OCI-LY1 (cell line): ENCODE measurements at regions not wholly inside any gene's neighbourhood (a gene's known extent, or its start where the extent isn't known, plus 50 kb on each side); places are given as distances from the start of the nearest gene placed in this dataset.
A peak's percentile ranks its signal among the peaks of the same experiment; 100 is the strongest.
"Not testable (repeated sequence)": the region's sequence is repeated elsewhere in the genome, so short reads cannot be mapped to it uniquely, and the experiment has no call there.

Source experiments
- H2AFZ ChIP-seq: fragments of 200-600 bp; sonication (generic), shearing (Covaris generic); 2 replicates; pipeline ENCODE4 v1.6.0; 2014; ENCODE audit warnings: antibody characterized with exemption, mild to moderate bottlenecking, low read length
- H3F3A ChIP-seq: fragments of 200-600 bp; sonication (generic), shearing (Covaris generic); 2 replicates; pipeline ENCODE4 v1.6.0; 2014; ENCODE audit warnings: mild to moderate bottlenecking, antibody characterized with exemption, low read length, moderate library complexity; ENCODE audit not compliant: insufficient read depth
- H3K27ac ChIP-seq: fragments of 200-600 bp; sonication (generic); 2 replicates; pipeline ENCODE4 v1.5.1; 2014; ENCODE audit warnings: low read length, mixed run types, mild to moderate bottlenecking, low read depth; ENCODE audit not compliant: poor library complexity, severe bottlenecking
- H3K27me3 ChIP-seq: fragments of 200-600 bp; sonication (generic); 2 replicates; pipeline ENCODE4 v1.6.0; 2014; ENCODE audit warnings: antibody characterized with exemption, mild to moderate bottlenecking, low read length, moderate library complexity; ENCODE audit not compliant: insufficient read depth
- H3K36me3 ChIP-seq: fragments of 200-600 bp; sonication (generic); 2 replicates; pipeline ENCODE4 v1.6.1; 2014; ENCODE audit warnings: mild to moderate bottlenecking, antibody characterized with exemption, low read length, moderate library complexity, mixed read lengths; ENCODE audit not compliant: insufficient read depth
- H3K4me1 ChIP-seq: fragments of 200-600 bp; sonication (generic); 2 replicates; pipeline ENCODE4 v1.5.1; 2014; ENCODE audit warnings: mild to moderate bottlenecking, low read length, moderate library complexity; ENCODE audit not compliant: insufficient read depth, severe bottlenecking
- H3K4me2 ChIP-seq: fragments of 200-600 bp; sonication (generic), shearing (Covaris generic); 2 replicates; pipeline ENCODE4 v1.6.1; 2014; ENCODE audit warnings: low read length
- H3K4me3 ChIP-seq: fragments of 200-600 bp; sonication (generic); 2 replicates; pipeline ENCODE4 v1.5.1; 2014; ENCODE audit warnings: low read length, low read depth, mild to moderate bottlenecking, mixed read lengths; ENCODE audit not compliant: poor library complexity, severe bottlenecking
- H3K79me2 ChIP-seq: fragments of 200-600 bp; shearing (Covaris generic); 2 replicates; pipeline ENCODE4 v1.6.1; 2016; ENCODE audit warnings: mixed run types, low read length, mixed read lengths; ENCODE audit not compliant: insufficient read depth
- H3K9ac ChIP-seq: fragments of 200-600 bp; sonication (generic), shearing (Covaris generic); 2 replicates; pipeline ENCODE4 v1.6.1; 2014; ENCODE audit warnings: mild to moderate bottlenecking, low read length, mixed read lengths
- H3K9me2 ChIP-seq: fragments of 200-600 bp; sonication (generic), shearing (Covaris generic); 2 replicates; pipeline ENCODE4 v1.6.1; 2014; ENCODE audit warnings: low read depth, mild to moderate bottlenecking, low read length, mixed read lengths
- H3K9me3 ChIP-seq: fragments of 200-600 bp; shearing (Covaris generic); 2 replicates; pipeline ENCODE4 v1.6.1; 2014; ENCODE audit warnings: low read length, mixed read lengths
- H4K20me1 ChIP-seq: fragments of 200-600 bp; sonication (generic), shearing (Covaris generic); 2 replicates; pipeline ENCODE4 v1.6.0; 2016; ENCODE audit warnings: mild to moderate bottlenecking, low read length; ENCODE audit not compliant: insufficient read depth
- EZH2 ChIP-seq: fragments of 200-600 bp; sonication (generic), shearing (Covaris generic); IDR thresholded peaks from 2 replicates; pipeline ENCODE4 v1.8.0; 2017; ENCODE audit warnings: borderline replicate concordance, mixed run types, mild to moderate bottlenecking, antibody characterized with exemption, low read length, moderate library complexity, mixed read lengths
- TF ChIP-seq, protein P1 (sequence below): fragments of 200-600 bp; sonication (generic), shearing (Covaris generic); IDR thresholded peaks from 2 replicates; pipeline ENCODE4 v1.5.1; 2017; ENCODE audit warnings: mild to moderate bottlenecking, antibody characterized with exemption, low read length, moderate library complexity, mixed read lengths

DNA sequence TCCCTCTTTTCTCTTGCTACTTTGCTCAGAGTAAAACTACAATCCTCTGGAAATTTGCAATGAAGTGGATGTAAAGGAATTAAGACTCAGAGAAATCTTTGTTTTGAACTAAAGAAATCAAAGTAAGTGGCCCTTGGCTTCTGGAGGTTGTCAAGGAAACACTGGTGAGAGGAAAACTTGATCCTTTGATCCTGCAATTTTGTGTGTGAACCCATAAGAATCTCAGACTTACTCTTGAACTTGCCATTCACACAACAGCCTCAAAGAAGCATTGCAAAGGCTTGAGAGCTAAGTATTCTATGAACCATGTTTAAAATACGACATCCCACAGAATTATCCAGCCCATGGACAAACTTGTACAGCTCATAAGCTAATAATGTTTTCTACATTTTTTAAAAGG, 827.5 kb downstream of the TAF11L14 start:
- Histone ChIP-seq H3K4me2 (no peak overlapping the region), H3K4me1 (no peaks in the 10 kb centered on the region), H3K79me2 (no peaks in the 10 kb centered on the region), H3K9me3 (no peaks in the 10 kb centered on the region), H3F3A (no peaks in the 10 kb centered on the region), H3K36me3 (no peaks in the 10 kb centered on the region), H3K4me3 (no peak overlapping the region), H3K27ac (no peak overlapping the region), H2AFZ (no peak overlapping the region), H3K9ac (no peak overlapping the region), H4K20me1 (no peaks in the 10 kb centered on the region), H3K9me2 (no peaks in the 10 kb centered on the region), H3K27me3 (no peaks in the 10 kb centered on the region)
- no peak for TF ChIP-seq EZH2
- TF ChIP-seq, protein P1, sequence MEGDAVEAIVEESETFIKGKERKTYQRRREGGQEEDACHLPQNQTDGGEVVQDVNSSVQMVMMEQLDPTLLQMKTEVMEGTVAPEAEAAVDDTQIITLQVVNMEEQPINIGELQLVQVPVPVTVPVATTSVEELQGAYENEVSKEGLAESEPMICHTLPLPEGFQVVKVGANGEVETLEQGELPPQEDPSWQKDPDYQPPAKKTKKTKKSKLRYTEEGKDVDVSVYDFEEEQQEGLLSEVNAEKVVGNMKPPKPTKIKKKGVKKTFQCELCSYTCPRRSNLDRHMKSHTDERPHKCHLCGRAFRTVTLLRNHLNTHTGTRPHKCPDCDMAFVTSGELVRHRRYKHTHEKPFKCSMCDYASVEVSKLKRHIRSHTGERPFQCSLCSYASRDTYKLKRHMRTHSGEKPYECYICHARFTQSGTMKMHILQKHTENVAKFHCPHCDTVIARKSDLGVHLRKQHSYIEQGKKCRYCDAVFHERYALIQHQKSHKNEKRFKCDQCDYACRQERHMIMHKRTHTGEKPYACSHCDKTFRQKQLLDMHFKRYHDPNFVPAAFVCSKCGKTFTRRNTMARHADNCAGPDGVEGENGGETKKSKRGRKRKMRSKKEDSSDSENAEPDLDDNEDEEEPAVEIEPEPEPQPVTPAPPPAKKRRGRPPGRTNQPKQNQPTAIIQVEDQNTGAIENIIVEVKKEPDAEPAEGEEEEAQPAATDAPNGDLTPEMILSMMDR, result no peak

DNA sequence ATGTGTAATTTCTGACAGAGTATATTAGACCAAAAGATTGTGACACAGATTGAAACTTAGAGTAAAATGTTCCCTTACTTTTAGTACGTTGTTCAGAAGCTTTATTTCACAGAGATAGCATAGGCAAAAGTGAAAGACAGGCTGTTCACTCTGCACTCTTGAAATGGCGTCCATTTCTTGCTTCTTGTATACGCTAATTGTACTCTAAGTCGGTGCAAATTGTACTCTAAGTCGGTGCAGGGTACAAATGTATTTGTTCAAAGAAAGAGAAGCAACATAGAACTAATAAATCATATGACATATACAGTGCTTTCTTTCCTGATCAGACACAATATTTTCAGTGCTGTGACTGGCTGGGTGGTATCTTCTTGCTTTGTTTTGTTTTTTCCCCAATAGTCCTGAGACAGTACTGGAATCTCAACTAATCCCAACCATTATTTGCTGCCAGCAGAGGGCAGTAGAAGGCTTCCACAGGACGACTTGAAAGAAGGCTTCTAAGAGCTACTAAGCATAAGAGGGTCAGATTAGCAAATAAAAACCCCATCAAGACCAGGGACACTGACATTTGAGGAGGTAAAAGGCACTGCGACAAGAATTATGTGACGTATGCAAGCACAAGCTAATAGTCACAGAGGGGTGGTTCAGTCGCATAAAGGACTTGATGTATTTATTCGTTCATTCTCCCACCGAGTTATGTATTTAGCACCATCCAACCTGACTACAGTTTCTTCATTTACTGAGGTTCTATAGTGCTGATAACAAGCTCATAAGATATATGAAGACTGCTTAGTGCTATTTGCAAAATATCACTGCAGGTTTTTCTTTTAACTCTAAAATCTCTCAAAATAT, 831.8 kb downstream of the TAF11L14 start:
- Histone ChIP-seq H3F3A (no peaks in the 10 kb centered on the region), H3K36me3 (no peaks in the 10 kb centered on the region), H3K9me2 (no peaks in the 10 kb centered on the region), H3K79me2 (no peaks in the 10 kb centered on the region), H3K27ac (no peak overlapping the region), H3K9ac (no peak overlapping the region), H3K27me3 (no peaks in the 10 kb centered on the region), H3K4me3 (no peak overlapping the region), H3K4me1 (no peaks in the 10 kb centered on the region), H2AFZ (no peak overlapping the region), H4K20me1 (no peaks in the 10 kb centered on the region), H3K4me2 (no peak overlapping the region), H3K9me3 (no peaks in the 10 kb centered on the region)
- no peak for TF ChIP-seq EZH2
- TF ChIP-seq, protein P1, result peak; percentile 80

DNA sequence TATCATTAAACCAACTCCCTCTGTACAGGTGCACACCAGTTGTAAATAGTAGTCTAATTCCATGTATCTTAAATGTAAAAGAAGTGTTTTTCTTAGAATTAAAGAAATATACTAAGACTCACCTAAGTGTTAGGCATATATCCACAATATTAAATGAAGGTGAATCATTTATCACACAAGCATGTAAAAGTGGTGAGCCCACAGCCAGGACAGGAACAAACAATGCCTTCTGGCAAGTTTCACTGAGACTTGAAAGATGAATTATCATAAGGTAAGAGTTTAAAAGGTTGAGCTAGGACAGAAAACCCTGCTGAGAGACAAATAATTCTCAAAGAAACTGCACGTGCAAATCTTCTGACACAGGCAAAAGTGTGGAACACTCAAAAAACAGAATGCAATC, 832.5 kb downstream of the TAF11L14 start:
- H3K9me2 ChIP-seq, result no peaks in the 10 kb centered on the region
- no peaks in the 10 kb centered on the region for H3K9me3 ChIP-seq
- no peaks in the 10 kb centered on the region for H3K4me1 ChIP-seq
- H3F3A ChIP-seq, result no peaks in the 10 kb centered on the region
- no peak overlapping the region for H2AFZ ChIP-seq
- no peaks in the 10 kb centered on the region for H4K20me1 ChIP-seq
- no peak overlapping the region for H3K9ac ChIP-seq
- no peak overlapping the region for H3K27ac ChIP-seq
- TF ChIP-seq, protein P1, result no peak
- TF ChIP-seq EZH2, result no peak
- H3K4me2 ChIP-seq, result no peak overlapping the region
- H3K36me3 ChIP-seq, result no peaks in the 10 kb centered on the region
- no peaks in the 10 kb centered on the region for H3K27me3 ChIP-seq
- H3K79me2 ChIP-seq, result no peaks in the 10 kb centered on the region
- no peak overlapping the region for H3K4me3 ChIP-seq

DNA sequence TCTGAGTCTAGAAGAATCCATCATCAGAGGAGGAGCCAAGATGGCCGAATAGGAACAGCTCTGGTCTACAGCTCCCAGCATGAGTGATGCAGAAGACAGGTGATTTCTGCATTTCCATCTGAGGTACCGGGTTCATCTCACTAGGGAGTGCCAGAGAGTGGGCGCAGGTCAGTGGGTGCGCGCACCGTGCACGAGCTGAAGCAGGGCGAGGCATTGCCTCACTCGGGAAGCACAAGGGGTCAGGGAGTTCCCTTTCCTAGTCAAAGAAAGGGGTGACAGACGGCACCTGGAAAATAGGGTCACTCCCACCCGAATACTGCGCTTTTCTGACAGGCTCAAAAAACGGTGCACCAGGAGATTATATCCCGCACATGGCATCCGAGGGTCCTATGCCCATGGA, 837.5 kb downstream of the TAF11L14 start:
- H3K79me2 ChIP-seq, H3K4me1 ChIP-seq, H3F3A ChIP-seq, H3K36me3 ChIP-seq, H4K20me1 ChIP-seq, H2AFZ ChIP-seq, H3K9ac ChIP-seq, H3K27me3 ChIP-seq, H3K4me2 ChIP-seq, H3K9me2 ChIP-seq, H3K27ac ChIP-seq, H3K4me3 ChIP-seq, H3K9me3 ChIP-seq: not testable (repeated sequence)
